HG02623 (cell line): ENCODE measurements at regions not wholly inside any gene's neighbourhood (a gene's known extent, or its start where the extent isn't known, plus 50 kb on each side); places are given as distances from the start of the nearest gene placed in this dataset.

ENCODE experiments used
- ATAC-seq: cut with Tn5 transposase; IDR thresholded peaks from one replicate; pipeline ENCODE4 v1.9.1; 2021; ENCODE audit warnings: moderate library complexity; ENCODE audit not compliant: unreplicated experiment

- ATAC-seq, result no peak
These were observed 325.4 kb upstream of the LINC00305 start for GRCh38 chr18:64474255-64474654.

- ATAC-seq, result no peak
These were observed 300.5 kb upstream of the LINC00305 start for GRCh38 chr18:64449434-64449833.

DNA sequence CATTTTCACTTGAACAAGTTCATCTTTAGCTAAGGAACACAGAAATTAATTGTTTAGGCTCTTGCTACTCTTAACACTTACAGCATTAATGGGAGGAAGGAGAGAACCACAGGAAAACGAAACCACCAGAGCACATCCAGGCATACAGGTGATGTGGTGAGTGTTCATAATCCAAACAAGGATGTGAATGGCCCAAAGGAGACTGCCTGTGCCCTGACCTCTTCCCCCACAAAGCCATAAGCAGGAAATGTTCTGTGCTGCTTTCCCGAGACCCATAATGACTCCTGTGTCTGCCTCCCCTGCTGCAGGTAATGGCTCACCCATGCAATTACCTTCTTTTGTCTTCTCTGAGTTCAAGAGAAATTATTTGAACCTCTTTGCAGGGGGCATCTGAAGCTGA, 295.9 kb upstream of the LINC00305 start:
- no peak for ATAC-seq

DNA sequence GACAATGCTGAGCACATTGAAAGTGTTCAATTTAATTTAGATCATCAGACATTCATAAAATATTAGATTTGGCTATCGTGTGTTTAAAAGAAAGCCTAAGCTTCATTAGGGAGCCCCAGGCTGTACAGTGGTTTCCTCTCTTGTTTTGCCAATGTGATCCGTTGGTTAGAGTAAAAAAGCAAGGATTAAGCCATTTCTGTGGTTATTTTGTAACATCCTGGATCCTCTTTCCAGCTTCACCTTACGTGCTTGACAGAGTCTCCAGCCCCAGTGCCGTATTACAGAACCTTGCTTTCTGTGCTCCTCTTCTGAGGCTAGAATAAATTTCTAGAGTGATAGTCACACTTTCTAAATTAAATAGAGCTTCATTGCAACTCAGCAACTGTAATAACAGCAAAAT, 289.3 kb upstream of the LINC00305 start:
- no peak for ATAC-seq

- no peak for ATAC-seq
These were observed 287.2 kb upstream of the LINC00305 start for GRCh38 chr18:64436111-64436510.

DNA sequence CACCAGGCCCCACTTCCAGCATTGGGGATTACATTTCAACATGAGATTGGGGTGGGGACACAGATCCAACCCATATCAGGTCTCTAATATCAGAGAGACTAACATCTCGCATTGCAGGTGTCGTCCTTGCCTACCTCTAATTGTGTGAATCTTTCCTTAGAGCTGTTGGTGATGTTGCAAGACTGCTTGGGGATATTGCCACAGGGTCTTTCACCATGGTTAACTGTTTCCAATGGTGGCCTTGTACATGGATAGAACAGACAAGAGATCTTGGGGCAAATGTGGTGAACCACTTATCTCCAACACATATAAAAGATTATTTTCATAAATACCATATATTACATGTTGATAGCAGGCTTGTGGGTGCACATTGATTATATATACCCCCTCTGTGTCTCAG, 270.3 kb upstream of the LINC00305 start:
- no peak for ATAC-seq

- ATAC-seq, result no peak
These were observed 268.1 kb upstream of the LINC00305 start for GRCh38 chr18:64416990-64417389.

GRCh38 chr18:64415218-64415617, 266.3 kb upstream of the LINC00305 start:
- ATAC-seq, result no peak

DNA sequence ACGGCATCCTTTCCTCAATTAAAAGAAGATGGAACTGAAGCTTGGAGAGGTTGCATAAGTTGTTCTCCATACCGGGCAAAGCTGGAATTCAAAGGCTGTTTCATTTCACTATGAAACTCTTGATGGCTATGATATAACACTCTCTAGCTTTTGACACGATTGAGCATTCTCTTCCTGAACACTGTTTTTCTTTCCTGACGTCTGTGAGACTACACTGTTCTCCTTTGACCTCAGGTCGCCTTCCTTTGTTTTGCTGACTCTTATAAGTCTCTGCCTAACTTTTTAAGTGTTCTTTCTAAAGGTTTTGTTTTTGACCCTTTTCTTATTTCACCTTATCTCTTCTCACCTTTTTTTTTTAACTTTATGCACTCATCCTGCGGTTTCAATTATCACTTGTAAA, 261.8 kb upstream of the LINC00305 start:
- ATAC-seq, result no peak

- ATAC-seq, result no peak
These were observed 260.6 kb upstream of the LINC00305 start for GRCh38 chr18:64409511-64409910.

GRCh38 chr18:64407606-64408005, 258.7 kb upstream of the LINC00305 start:
- ATAC-seq, result no peak

DNA sequence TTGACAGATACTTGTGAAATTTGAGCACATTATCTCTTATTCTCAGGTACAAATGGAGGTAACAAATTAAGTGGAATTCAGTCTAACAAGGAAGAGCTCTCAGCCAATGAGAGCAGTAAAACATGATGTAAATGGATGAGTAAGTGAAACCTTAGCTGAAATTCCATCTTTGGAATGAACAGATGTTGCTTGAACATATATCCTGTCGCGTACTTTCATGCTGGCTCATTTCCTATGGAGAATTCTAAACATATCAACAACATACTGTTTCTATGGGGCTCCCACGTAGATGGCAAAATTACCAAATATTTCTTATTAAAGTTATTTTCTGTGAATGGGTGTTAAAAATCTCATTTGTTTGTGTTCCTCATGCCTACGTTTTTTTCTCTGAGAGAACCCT, 256.3 kb upstream of the LINC00305 start:
- no peak for ATAC-seq

DNA sequence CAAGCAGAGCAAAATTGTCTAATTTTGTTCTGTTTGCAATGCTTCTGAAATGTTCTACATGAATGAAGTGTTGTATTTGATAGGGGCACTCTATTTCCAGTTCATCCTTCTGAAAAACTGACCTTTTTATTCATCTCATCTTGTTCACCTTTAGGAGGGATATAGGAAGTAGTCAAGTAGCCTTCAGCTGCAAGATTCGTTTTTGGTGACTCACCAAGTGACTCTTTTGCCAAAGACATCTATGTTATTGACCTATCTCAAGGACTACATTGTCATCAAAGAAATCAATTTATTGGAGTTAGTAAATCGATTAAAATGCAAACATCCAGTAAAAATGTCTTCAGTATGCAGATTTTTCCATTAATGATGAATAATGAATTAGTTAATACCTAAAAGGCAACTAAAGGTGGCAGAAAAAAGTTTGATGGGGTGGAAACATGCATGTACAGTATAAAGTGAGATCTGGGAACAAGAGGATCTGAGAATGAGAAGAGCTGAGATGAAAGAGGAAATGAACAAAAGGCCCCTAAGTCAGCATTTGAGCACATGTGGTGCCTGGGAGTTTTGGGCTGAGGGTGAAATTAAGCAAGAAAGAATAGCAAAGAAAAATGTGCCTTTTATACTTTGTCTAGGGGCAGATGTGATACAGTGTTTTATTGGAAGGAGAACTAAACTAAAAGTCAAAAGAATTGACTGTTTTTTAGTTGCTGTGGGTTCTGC, 255.1 kb upstream of the LINC00305 start:
- ATAC-seq, result no peak

- ATAC-seq, result no peak
These were observed 253.7 kb upstream of the LINC00305 start for GRCh38 chr18:64402636-64403035.

- no peak for ATAC-seq
These were observed 252.6 kb upstream of the LINC00305 start for GRCh38 chr18:64401268-64402060.

- no peak for ATAC-seq
These were observed 250.7 kb upstream of the LINC00305 start for GRCh38 chr18:64399566-64399965.

DNA sequence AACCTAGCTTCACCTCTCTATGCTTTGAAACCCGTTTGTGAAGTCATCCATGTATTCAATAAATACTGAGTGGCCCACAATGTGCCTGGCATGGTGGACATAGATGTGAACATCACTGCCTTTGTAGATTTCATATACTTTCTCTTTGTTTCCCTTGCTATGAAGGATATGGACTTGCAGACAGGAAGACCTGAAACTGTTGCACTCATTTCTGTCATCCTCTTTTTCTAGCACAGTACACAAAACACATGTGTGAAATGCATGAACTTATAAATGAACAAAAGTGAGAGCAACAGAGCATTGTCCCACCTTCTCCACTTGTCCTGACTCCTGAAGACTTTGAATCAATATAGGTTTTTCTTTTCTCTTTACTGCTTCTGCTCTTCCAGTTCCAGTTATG, 249.4 kb upstream of the LINC00305 start:
- no peak for ATAC-seq

DNA sequence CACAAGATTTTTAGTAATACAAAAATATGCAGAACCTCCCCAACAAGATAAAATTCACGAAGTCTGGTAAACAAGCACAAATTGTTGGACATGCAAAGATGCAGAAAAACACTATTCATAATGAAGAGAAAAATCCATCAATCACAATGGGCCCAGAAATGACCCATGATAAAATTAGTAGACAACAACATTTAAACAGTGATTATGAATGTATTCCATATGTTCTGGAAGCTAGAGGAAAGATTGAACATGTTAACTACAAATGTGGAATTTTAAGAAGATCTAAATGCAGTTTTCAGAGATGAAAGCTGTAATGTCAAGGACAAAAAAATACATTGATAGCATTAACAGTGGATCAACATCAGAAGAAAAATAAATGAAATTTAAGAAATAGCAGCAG, 243.3 kb upstream of the LINC00305 start:
- ATAC-seq, result no peak

GRCh38 chr18:64384101-64384500, 235.2 kb upstream of the LINC00305 start:
- ATAC-seq, result no peak

DNA sequence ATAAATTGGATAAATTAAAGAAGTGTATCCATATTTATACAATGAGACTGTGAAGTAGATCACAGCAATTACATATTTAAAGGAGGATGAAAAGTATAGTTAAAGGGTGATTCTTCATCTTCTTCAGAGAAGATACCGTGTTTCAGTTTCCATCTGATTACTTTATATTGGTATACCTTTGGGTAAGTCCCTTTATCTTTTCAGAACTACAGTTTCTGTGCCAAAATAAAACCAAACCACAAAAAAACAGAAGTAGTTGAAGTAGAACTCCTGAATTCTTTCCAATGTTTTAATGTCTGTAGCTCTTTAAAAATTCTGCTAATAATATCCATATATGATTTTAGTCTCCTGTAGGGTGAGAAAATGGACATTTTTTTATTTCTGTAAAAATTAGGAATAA, 231.2 kb upstream of the LINC00305 start:
- ATAC-seq, result peak; percentile 89

DNA sequence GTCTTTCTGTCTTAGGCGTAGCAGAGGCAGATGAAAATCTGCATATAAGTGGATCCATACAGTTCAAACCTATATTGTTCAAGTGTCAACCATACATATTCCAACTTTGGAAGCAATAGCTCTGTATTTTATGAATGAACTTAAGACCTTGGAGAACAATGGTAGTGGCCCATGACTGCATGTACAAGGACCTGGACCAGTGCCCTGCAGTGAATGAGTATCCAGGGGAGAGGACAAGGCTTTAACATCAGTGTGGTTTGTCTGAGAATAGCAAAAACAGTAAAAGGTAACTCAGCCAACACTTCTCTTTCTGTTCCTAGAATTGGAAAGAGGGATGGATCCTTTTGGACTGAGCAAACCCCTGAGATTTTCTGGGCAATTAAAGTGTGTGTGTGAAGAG, 230.8 kb upstream of the LINC00305 start:
- peak; percentile 23 for ATAC-seq

- ATAC-seq, result no peak
These were observed 228.6 kb upstream of the LINC00305 start for GRCh38 chr18:64377446-64377845.
